ENCODE measurements at regions not wholly inside any gene's neighbourhood (a gene's known extent, or its start where the extent isn't known, plus 50 kb on each side); places are given as distances from the start of the nearest gene placed in this dataset.
A peak's percentile ranks its signal among the peaks of the same experiment; 100 is the strongest.
"Not testable (repeated sequence)": the region's sequence is repeated elsewhere in the genome, so short reads cannot be mapped to it uniquely, and the experiment has no call there.

DNA sequence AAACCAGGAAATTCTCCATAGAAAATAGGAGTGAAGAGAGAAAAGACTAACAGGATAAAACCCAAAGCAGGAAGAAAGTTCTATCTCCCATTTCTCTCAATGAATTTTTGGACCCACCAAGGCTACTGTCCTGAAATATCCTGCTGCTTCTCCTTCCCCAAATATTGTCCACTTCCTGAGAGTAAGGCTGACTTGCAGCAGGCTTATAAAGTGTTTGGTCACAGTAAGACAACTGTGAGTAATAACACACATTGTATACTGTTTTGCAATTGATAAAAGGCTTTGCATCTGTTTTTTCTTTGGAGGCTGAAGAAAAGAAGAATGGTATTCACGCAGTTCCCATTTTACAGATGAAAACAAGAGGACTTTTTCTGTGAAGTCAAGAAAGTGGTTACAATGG is 52.8 kb downstream of the FOXD4L6 start:
- not testable (repeated sequence) for H3K9me3 Mint-ChIP-seq; H3K36me3 Mint-ChIP-seq (ENCODE audit: insufficient read depth); H3K27ac Mint-ChIP-seq (ENCODE audit: low read depth); ATAC-seq (replicated peaks; ENCODE audit: extremely low read depth, poor library complexity, severe bottlenecking); DNase-seq (ENCODE audit: low spot score in 2 of 2)
- peaks cover 50% of the 10 kb centered on the region for H3K27me3 Mint-ChIP-seq
- peak overlapping the region; percentile 72 for H3K4me3 Mint-ChIP-seq
- H3K4me1 Mint-ChIP-seq: peaks cover 17% of the 10 kb centered on the region

DNA sequence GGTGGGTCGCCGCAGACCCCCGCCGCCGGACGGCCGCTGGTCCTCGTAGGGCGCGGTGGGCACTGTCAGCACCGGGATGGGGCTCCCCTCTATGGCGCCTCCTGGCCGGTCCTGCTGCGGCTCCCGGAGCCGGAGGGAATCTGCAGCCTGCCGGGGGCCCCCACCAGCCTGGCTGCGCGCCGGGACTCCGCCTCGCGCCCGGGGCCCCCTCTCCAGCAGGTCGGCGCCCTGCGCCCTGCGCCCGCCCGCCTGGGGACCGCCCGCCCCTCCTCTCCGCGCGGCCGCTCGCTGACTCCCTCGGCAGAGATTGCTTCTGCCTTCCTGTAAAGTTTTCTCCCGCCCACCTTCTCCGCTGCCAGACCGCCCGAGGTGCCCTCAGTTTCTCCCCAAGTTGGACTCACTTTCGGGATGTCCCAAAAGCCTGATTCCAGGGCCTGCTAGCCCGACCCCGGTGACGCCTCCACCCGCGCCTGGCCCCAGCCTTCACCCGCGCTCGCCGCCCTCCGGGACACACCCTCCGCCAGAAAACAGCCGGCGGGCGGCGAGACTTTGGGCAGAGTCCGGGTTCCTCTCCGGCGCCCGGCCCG is 54.0 kb downstream of the FOXD4L6 start:
- H3K4me3 Mint-ChIP-seq: peak overlapping the region; percentile 72
- peaks cover 50% of the 10 kb centered on the region for H3K27me3 Mint-ChIP-seq
- H3K9me3 Mint-ChIP-seq; H3K27ac Mint-ChIP-seq (ENCODE audit: low read depth); DNase-seq (ENCODE audit: low spot score in 2 of 2); H3K36me3 Mint-ChIP-seq (ENCODE audit: insufficient read depth): not testable (repeated sequence)
- H3K4me1 Mint-ChIP-seq: peaks cover 17% of the 10 kb centered on the region
- ATAC-seq (replicated peaks; ENCODE audit: extremely low read depth, poor library complexity, severe bottlenecking): peak; percentile 54

DNA sequence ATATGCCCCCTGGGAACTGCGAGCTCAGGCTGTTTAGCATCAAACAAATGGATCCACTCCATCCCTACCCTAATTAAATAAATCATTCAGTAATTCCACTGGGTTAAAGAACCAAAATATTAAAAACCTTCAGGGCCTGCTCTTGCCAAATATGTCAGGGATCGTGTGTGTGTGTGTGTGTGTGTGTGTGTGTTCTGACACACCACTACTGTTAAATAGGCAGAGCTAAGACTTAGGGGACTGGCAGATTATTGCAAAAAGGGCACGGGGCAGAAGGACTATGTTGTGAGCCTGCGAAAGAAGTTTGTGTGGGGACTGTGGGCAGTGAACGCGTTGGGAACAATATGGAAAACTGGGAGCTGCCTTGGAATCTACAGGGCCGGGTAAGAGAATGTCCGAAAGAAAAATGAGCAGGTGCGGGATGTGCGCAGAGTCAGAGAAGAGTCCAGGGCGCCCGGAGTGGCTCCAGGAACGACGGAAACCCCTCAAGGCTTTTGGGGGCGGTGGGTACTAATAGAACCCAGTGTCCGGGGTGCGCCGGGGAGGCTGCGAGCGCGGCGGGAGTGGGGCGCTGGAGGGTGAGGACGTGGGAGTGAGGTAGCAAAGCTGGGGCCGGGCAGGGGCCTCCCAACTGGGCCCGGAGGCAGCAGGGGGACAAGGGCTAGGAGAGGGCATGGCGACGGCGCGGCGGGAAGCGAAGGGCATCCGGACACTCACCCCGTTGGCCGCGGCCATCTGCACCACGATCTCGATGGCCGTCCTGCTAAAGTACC is 54.8 kb downstream of the FOXD4L6 start:
- H3K9me3 Mint-ChIP-seq; ATAC-seq (replicated peaks; ENCODE audit: extremely low read depth, poor library complexity, severe bottlenecking); H3K27ac Mint-ChIP-seq (ENCODE audit: low read depth); H3K36me3 Mint-ChIP-seq (ENCODE audit: insufficient read depth); DNase-seq (ENCODE audit: low spot score in 2 of 2): not testable (repeated sequence)
- Mint-ChIP-seq H3K4me3 (peak overlapping the region; percentile 62), H3K4me1 (peaks cover 17% of the 10 kb centered on the region), H3K27me3 (peaks cover 50% of the 10 kb centered on the region)

DNA sequence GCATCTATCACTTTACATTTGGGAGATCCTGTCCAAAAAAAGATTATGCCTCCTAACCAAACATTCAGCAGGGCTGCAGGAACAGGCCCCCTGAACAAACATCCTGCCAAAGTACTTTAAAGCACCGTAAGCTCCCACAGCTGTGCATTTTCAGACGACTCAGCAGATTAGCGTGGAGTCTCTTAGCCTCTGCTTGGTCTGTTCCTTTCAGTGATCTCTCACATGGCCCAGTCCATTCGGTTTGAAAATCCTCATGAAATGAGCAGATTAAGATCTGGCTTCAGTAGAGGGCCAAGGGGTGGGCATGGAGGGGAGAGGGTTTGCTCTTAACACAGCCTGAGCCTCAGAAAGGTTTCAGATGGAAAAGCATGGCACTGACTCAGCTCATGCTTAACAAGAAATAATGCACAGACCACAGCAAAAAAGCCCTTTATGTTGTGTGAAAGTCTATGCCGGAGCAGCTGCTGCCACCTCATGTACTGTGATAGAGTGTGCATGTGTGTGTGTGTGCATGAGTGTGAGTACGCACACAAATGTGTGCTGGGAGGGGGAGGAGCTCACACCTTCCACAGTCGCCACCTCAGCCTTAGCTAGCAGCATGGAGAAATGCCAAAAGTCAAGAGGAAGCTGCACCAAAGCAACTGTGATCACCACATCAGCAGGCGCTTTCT is 64.2 kb downstream of the FOXD4L6 start:
- H3K36me3 Mint-ChIP-seq (ENCODE audit: insufficient read depth); H3K9me3 Mint-ChIP-seq; H3K27me3 Mint-ChIP-seq: not testable (repeated sequence)
- Mint-ChIP-seq H3K4me3 (peak overlapping the region; percentile 60), H3K4me1 (peaks cover 18% of the 10 kb centered on the region), H3K27ac (ENCODE audit: low read depth) (peak overlapping the region; percentile 16)
- ATAC-seq (replicated peaks; ENCODE audit: extremely low read depth, poor library complexity, severe bottlenecking) (peak; percentile 88), DNase-seq (ENCODE audit: low spot score in 2 of 2) (peak in 1 of 2 donors; percentile 56)

DNA sequence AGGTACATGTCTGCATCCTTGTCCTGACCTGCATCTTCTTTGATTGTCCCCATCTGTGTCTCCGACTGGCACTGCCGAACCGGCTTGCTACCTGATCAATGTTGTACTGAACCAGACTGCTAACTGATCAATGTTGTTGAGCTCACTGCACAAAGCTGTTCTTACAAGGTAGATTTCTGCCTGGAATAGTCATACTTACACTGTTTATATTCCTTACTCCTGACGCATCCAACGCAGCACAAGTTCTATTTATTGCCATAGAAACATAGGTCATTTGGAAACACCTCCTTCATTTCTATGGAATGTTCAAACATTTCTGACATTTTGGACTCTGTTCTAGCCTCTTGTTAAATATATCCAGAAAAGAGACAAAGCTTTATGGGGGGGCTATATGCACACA is 65.2 kb downstream of the FOXD4L6 start:
- not testable (repeated sequence) for ATAC-seq (replicated peaks; ENCODE audit: extremely low read depth, poor library complexity, severe bottlenecking); H3K4me3 Mint-ChIP-seq; DNase-seq (ENCODE audit: low spot score in 2 of 2); H3K27me3 Mint-ChIP-seq; H3K27ac Mint-ChIP-seq (ENCODE audit: low read depth); H3K36me3 Mint-ChIP-seq (ENCODE audit: insufficient read depth); H3K9me3 Mint-ChIP-seq
- H3K4me1 Mint-ChIP-seq: peaks cover 18% of the 10 kb centered on the region

DNA sequence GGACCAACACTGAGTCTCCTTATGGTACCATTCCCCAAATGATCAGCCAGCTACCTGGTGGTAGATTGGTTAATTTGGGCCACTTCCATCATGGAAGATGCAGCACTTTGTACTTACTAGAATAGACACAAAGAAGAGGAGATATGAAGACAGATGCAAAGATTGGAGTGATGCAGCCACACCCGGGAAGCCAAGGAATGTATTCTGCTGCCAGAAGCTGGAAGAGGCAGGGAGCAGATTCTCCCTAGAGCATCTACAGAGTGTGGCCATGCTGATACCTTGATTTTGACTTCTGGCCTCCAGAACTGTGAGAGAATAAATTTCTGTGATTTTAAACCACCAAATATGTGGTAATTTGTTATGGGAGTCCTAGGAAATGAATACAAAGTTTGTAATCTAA is 68.9 kb downstream of the FOXD4L6 start:
- peaks cover 15% of the 10 kb centered on the region for H3K4me1 Mint-ChIP-seq
- not testable (repeated sequence) for ATAC-seq (replicated peaks; ENCODE audit: extremely low read depth, poor library complexity, severe bottlenecking); H3K4me3 Mint-ChIP-seq; H3K36me3 Mint-ChIP-seq (ENCODE audit: insufficient read depth); H3K27ac Mint-ChIP-seq (ENCODE audit: low read depth); DNase-seq (ENCODE audit: low spot score in 2 of 2); H3K27me3 Mint-ChIP-seq; H3K9me3 Mint-ChIP-seq

DNA sequence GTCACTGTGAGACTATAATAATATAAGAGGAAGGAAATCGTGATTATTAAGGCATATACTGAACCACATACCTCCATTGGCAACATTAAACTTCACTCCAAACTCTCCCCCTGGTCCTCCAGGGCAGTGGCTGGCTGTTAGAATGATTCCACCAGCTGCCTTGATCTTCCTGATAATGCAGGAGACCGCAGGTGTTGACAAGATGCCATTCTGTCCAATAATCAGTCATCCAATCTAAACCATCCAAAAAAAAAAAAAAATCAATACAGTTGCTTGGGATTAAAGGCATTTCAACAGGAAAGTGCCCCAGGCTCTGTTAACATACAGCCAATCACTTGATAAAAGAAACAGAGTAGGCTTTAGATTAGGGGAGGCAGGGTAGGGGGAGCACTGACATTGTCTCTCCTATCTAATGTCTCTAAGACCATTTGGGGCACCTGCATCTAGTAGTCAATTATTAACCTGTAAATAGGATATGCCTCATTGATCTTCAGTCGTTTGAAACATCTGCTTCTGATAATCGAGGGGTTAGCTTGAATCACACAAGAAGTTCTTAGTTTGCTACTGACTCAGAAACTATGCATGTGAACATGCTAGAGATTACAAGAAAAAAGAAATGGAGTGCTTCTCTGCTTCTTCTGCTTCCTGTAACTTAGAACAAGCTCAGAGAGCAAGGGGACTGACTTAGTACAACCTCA is 74.7 kb downstream of the FOXD4L6 start:
- H3K4me1 Mint-ChIP-seq; ATAC-seq (replicated peaks; ENCODE audit: extremely low read depth, poor library complexity, severe bottlenecking); H3K9me3 Mint-ChIP-seq; DNase-seq (ENCODE audit: low spot score in 2 of 2); H3K27me3 Mint-ChIP-seq; H3K27ac Mint-ChIP-seq (ENCODE audit: low read depth); H3K36me3 Mint-ChIP-seq (ENCODE audit: insufficient read depth); H3K4me3 Mint-ChIP-seq: not testable (repeated sequence)

DNA sequence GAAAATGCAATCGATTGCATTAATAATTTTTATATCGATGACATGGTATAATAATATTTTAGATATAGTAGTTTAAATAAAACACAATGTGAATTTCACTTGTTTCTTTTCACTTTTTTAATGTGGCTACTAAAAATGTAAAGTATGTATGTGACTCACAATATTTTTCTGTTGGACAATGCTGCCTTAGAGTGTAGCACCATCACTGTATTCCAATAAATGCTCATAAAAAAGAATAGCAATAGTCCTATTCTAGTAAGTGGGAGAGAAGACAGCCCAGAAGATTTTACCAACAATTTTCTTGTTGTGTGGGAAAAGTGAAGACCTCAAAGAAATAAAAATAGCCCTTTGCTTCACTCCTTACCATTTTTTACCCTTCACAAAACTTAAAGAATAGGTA is 79.8 kb downstream of the FOXD4L6 start:
- not testable (repeated sequence) for H3K27ac Mint-ChIP-seq (ENCODE audit: low read depth); H3K4me1 Mint-ChIP-seq; H3K4me3 Mint-ChIP-seq; DNase-seq (ENCODE audit: low spot score in 2 of 2); H3K27me3 Mint-ChIP-seq; H3K9me3 Mint-ChIP-seq; ATAC-seq (replicated peaks; ENCODE audit: extremely low read depth, poor library complexity, severe bottlenecking); H3K36me3 Mint-ChIP-seq (ENCODE audit: insufficient read depth)

DNA sequence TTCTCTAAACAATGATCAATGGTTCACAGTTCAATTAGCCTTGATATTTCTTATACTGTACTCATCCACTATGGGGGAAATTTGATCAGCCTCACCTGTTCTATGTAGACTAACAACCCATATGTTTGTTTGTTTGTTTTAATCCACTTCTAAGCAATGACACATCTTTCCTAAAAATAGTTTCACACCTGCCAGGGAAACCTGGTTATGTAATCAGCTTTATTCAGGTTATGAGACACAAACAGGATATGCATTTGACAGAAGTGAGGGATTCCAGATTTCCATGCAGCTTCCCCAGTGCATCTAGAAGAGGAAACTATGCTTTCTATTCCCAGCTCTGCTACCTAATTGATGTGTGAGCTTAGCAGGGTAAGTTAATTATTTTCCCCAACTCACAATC is 80.7 kb downstream of the FOXD4L6 start:
- not testable (repeated sequence) for ATAC-seq (replicated peaks; ENCODE audit: extremely low read depth, poor library complexity, severe bottlenecking); H3K4me1 Mint-ChIP-seq; H3K9me3 Mint-ChIP-seq; H3K27ac Mint-ChIP-seq (ENCODE audit: low read depth); H3K27me3 Mint-ChIP-seq; H3K4me3 Mint-ChIP-seq; H3K36me3 Mint-ChIP-seq (ENCODE audit: insufficient read depth); DNase-seq (ENCODE audit: low spot score in 2 of 2)

DNA sequence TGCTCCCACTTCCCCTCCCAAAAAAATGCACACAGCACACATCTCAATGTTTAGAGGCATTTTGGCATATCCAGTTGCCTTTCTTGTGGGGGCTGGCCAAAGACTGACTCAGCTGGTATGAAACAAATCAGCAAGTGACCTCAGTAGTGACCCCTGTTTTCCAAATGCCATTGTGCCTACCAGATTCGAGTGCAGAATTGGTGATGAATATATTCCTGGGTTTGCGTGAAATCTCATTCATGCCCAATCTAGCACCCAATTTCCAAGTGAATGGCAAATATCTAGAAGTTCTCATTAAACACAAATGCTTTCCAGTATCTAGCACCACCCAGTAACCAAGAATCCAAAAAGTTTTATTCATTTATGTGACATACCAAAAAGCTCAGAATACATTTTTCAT is 83.6 kb downstream of the FOXD4L6 start:
- H3K27ac Mint-ChIP-seq (ENCODE audit: low read depth); DNase-seq (ENCODE audit: low spot score in 2 of 2); H3K27me3 Mint-ChIP-seq; H3K36me3 Mint-ChIP-seq (ENCODE audit: insufficient read depth); H3K4me1 Mint-ChIP-seq; H3K9me3 Mint-ChIP-seq; ATAC-seq (replicated peaks; ENCODE audit: extremely low read depth, poor library complexity, severe bottlenecking); H3K4me3 Mint-ChIP-seq: not testable (repeated sequence)

DNA sequence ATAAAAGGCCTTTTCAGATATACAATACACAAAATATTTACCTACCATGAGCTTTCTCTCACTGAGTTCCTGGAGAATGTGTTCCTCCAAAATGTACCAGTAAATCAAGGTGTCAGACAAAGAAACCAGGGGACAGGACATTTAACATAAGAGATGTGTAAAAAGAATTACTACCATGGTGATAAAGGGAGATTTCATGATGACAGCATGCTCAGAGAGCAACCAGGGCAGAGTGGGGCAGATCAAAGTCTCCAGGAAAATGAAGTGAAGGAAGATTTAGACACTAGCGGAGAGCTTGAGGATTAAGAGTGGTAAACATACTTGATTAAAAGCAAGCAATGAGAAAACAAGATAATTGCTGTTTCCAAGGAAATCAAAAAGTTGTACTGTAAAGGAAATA is 85.0 kb downstream of the FOXD4L6 start:
- not testable (repeated sequence) for H3K27ac Mint-ChIP-seq (ENCODE audit: low read depth); DNase-seq (ENCODE audit: low spot score in 2 of 2); H3K27me3 Mint-ChIP-seq; H3K4me3 Mint-ChIP-seq; ATAC-seq (replicated peaks; ENCODE audit: extremely low read depth, poor library complexity, severe bottlenecking); H3K9me3 Mint-ChIP-seq; H3K36me3 Mint-ChIP-seq (ENCODE audit: insufficient read depth); H3K4me1 Mint-ChIP-seq

DNA sequence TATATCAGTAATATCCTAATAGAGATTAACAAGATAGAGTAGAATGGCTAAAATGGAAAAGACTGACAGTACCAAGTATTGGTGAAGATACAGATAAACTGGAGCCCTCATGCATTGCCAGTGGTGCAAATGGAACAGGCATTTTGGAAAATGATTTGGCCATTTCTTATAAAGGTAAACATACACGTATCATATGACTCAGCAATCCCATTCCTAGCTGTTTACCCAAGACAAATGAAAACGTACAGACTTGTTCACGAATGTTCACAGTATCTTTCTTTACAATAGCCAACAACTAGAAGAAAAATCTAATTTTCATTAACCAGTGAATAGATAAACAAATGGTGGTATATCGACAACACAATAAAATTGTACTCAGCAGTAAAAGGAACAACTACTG is 86.4 kb downstream of the FOXD4L6 start:
- H3K36me3 Mint-ChIP-seq (ENCODE audit: insufficient read depth); H3K27me3 Mint-ChIP-seq; H3K4me1 Mint-ChIP-seq; H3K4me3 Mint-ChIP-seq; H3K27ac Mint-ChIP-seq (ENCODE audit: low read depth); ATAC-seq (replicated peaks; ENCODE audit: extremely low read depth, poor library complexity, severe bottlenecking); H3K9me3 Mint-ChIP-seq; DNase-seq (ENCODE audit: low spot score in 2 of 2): not testable (repeated sequence)

All from central memory CD8-positive, alpha-beta T cell (primary cell).